WTC11 (cell line): ENCODE measurements at regions not wholly inside any gene's neighbourhood (a gene's known extent, or its start where the extent isn't known, plus 50 kb on each side); places are given as distances from the start of the nearest gene placed in this dataset.

Experiments
- ATAC-seq: fragments of 200-7000 bp; cut with Tn5 transposase; 2 replicates; pipeline ENCODE4 v1.10.0; 2021; ENCODE audit warnings: mild to moderate bottlenecking, moderate library complexity
- CTCF ChIA-PET: fragments of 300-600 bp; sonication (Branson Sonifier 250); formaldehyde crosslinking; loops from one replicate; lab custom pipeline; 2021; ENCODE audit warnings: antibody characterized with exemption; lab: Charles Lee
- POLR2A ChIA-PET: fragments of 350-600 bp; sonication (Branson Sonifier 250); formaldehyde crosslinking; loops from one replicate; lab custom pipeline; 2021; ENCODE audit warnings: antibody characterized with exemption; lab: Charles Lee
- DNase-seq: peaks from one replicate; pipeline ENCODE4 v3.0.0; 2021; ENCODE audit warnings: low spot score
- H3K27ac Mint-ChIP-seq: 2 replicates; pipeline ENCODE4 v1.8.0; 2021; ENCODE audit warnings: mixed read lengths
- H3K27me3 Mint-ChIP-seq: 2 replicates; pipeline ENCODE4 v1.8.0; 2021; ENCODE audit warnings: low read depth, mild to moderate bottlenecking, moderate library complexity, mixed read lengths
- H3K36me3 Mint-ChIP-seq: 2 replicates; pipeline ENCODE4 v1.8.0; 2021; ENCODE audit warnings: mixed read lengths
- H3K4me1 Mint-ChIP-seq: 2 replicates; pipeline ENCODE4 v1.8.0; 2022; ENCODE audit warnings: mixed read lengths
- H3K4me3 Mint-ChIP-seq: 2 replicates; pipeline ENCODE4 v1.8.0; 2021; ENCODE audit warnings: mild to moderate bottlenecking, moderate library complexity, mixed read lengths
- H3K9me3 Mint-ChIP-seq: 2 replicates; pipeline ENCODE4 v1.8.0; 2021; ENCODE audit warnings: mixed read lengths
- ELF4 ChIP-seq: sonication (generic); formaldehyde crosslinking; IDR thresholded peaks from 2 replicates; pipeline ENCODE4 v1.8.1; 2022; ENCODE audit warnings: low read depth, mild to moderate bottlenecking, moderate library complexity, missing genetic modification reagents
- GTF2I ChIP-seq: fragments of 250-450 bp; sonication (Bioruptor Pico); conservative IDR thresholded peaks from 2 replicates; pipeline ENCODE4 v1.4.0; 2021; ENCODE audit warnings: mild to moderate bottlenecking
- IRF2 ChIP-seq: sonication (generic); formaldehyde crosslinking; IDR thresholded peaks from 2 replicates; pipeline ENCODE4 v1.8.0; 2022; ENCODE audit warnings: low read depth, missing genetic modification reagents, borderline replicate concordance
- KAT7 ChIP-seq: sonication (generic); formaldehyde crosslinking; IDR thresholded peaks from 2 replicates; pipeline ENCODE4 v1.8.1; 2023; ENCODE audit warnings: missing genetic modification reagents, mild to moderate bottlenecking, borderline replicate concordance
- NFE2L1 ChIP-seq: sonication (generic); formaldehyde crosslinking; IDR thresholded peaks from 2 replicates; pipeline ENCODE4 v1.8.1; 2023; ENCODE audit warnings: missing genetic modification reagents
- NFYB ChIP-seq: sonication (generic); formaldehyde crosslinking; conservative IDR thresholded peaks from 2 replicates; pipeline ENCODE4 v1.8.0; 2022; ENCODE audit warnings: low read depth, missing genetic modification reagents
- NR2C2 ChIP-seq: sonication (generic); formaldehyde crosslinking; IDR thresholded peaks from 2 replicates; pipeline ENCODE4 v1.8.0; 2022; ENCODE audit warnings: mild to moderate bottlenecking, missing genetic modification reagents
- NR3C1 ChIP-seq: sonication (generic); formaldehyde crosslinking; conservative IDR thresholded peaks from 2 replicates; pipeline ENCODE4 v1.8.1; 2023; ENCODE audit warnings: low read depth, mild to moderate bottlenecking, missing genetic modification reagents
- OVOL2 ChIP-seq: fragments of 250-450 bp; sonication (Bioruptor Pico); IDR thresholded peaks from 2 replicates; pipeline ENCODE4 v1.9.0; 2021; ENCODE audit warnings: mild to moderate bottlenecking, borderline replicate concordance
- RELA ChIP-seq: sonication (generic); formaldehyde crosslinking; IDR thresholded peaks from 2 replicates; pipeline ENCODE4 v1.8.1; 2022; ENCODE audit warnings: missing genetic modification reagents, mild to moderate bottlenecking, borderline replicate concordance
- SP1 ChIP-seq: sonication (generic); formaldehyde crosslinking; conservative IDR thresholded peaks from 2 replicates; pipeline ENCODE4 v1.8.1; 2022; ENCODE audit warnings: missing genetic modification reagents
- TEAD4 ChIP-seq: sonication (generic); formaldehyde crosslinking; IDR thresholded peaks from 2 replicates; pipeline ENCODE4 v1.8.0; 2022; ENCODE audit warnings: mild to moderate bottlenecking, missing genetic modification reagents
- ZBTB21 ChIP-seq: sonication (generic); formaldehyde crosslinking; IDR thresholded peaks from 2 replicates; pipeline ENCODE4 v1.8.1; 2023; ENCODE audit warnings: mild to moderate bottlenecking, missing genetic modification reagents, borderline replicate concordance
- ZNF317 ChIP-seq: sonication (generic); formaldehyde crosslinking; IDR thresholded peaks from 2 replicates; pipeline ENCODE4 v1.8.1; 2023; ENCODE audit warnings: low read depth, mild to moderate bottlenecking, moderate library complexity, missing genetic modification reagents, borderline replicate concordance
- ZNF416 ChIP-seq: fragments of 250-450 bp; sonication (Bioruptor Pico); IDR thresholded peaks from 2 replicates; pipeline ENCODE4 v1.9.0; 2021; ENCODE audit warnings: mild to moderate bottlenecking, inconsistent platforms
- TF ChIP-seq, protein P1 (sequence below): sonication (generic); formaldehyde crosslinking; IDR thresholded peaks from 2 replicates; pipeline ENCODE4 v1.8.1; 2023; ENCODE audit warnings: mild to moderate bottlenecking, missing genetic modification reagents, borderline replicate concordance
- TF ChIP-seq, protein P2 (sequence below): sonication (generic); formaldehyde crosslinking; IDR thresholded peaks from 2 replicates; pipeline ENCODE4 v1.8.1; 2022; ENCODE audit warnings: mild to moderate bottlenecking, moderate library complexity, missing genetic modification reagents
- TF ChIP-seq, protein P3 (sequence below): sonication (generic); formaldehyde crosslinking; IDR thresholded peaks from 2 replicates; pipeline ENCODE4 v1.8.0; 2022; ENCODE audit warnings: mild to moderate bottlenecking, missing genetic modification reagents
- TF ChIP-seq, protein P4 (sequence below): sonication (generic); formaldehyde crosslinking; IDR thresholded peaks from 2 replicates; pipeline ENCODE4 v1.8.0; 2022; ENCODE audit warnings: mild to moderate bottlenecking, missing genetic modification reagents
- TF ChIP-seq, protein P5 (sequence below): sonication (generic); formaldehyde crosslinking; IDR thresholded peaks from 2 replicates; pipeline ENCODE4 v1.8.1; 2023; ENCODE audit warnings: mild to moderate bottlenecking, missing genetic modification reagents
- TF ChIP-seq, protein P6 (sequence below): sonication (generic); formaldehyde crosslinking; IDR thresholded peaks from 2 replicates; pipeline ENCODE4 v1.8.1; 2022; ENCODE audit warnings: low read depth, mild to moderate bottlenecking, moderate library complexity, missing genetic modification reagents, borderline replicate concordance

DNA sequence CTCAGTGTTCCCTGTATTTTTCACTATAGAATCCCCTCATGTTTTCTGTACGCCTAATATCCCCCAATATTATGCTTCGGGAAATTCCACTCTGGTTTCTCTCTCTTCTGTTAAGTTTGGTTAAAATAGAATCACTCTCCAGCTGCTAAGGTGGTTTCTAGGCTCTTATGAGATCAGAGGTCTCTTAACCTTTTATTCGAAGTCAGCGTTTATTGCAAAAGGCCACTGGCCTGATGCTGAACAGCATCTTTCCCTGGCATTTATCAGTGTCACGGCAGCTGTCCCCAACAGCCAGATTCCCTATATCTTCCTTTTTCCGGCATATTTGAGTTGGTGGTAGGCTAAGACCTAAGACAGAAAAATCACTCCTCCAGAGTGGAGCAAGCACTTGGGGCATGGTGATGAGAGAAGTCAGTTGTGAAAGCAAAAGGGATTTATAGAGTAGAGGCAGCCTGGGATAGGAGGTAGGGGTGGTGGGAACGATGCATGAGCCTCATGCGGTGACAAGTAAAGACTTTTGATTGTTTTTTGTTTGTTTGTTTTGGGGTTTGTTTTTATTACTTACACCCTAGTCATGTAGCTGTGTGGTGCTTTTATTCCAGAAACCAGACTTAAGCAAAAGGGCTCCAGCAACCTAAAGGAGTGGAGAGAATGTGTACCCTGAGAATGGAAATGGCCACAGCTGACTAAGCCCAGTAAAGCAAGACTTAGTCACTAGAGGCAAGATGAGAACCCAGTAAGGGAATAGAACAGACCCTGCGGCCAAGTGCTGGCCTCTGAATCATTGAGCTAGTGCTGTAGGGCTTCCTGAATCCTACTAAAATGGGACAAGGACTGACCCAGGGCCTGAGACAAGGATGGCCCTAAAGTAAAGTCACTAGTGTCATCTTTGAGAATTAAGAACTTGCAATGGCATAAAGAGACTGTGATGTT is 197.6 kb upstream of the PRNP start:
- no peaks in the 10 kb centered on the region for H3K36me3 Mint-ChIP-seq
- POLR2A ChIA-PET: interaction anchor here (0.6 kb wide), 1 partner anchor 9 kb away, joined by 4 read pairs; no protein-coding TSS in a partner anchor
- CTCF ChIA-PET: interaction anchor here (1.1 to 1.2 kb wide), 2 partner anchors 9 to 57 kb away, joined by 3 to 5 read pairs; no protein-coding TSS in a partner anchor
- TF ChIP-seq, protein P1, sequence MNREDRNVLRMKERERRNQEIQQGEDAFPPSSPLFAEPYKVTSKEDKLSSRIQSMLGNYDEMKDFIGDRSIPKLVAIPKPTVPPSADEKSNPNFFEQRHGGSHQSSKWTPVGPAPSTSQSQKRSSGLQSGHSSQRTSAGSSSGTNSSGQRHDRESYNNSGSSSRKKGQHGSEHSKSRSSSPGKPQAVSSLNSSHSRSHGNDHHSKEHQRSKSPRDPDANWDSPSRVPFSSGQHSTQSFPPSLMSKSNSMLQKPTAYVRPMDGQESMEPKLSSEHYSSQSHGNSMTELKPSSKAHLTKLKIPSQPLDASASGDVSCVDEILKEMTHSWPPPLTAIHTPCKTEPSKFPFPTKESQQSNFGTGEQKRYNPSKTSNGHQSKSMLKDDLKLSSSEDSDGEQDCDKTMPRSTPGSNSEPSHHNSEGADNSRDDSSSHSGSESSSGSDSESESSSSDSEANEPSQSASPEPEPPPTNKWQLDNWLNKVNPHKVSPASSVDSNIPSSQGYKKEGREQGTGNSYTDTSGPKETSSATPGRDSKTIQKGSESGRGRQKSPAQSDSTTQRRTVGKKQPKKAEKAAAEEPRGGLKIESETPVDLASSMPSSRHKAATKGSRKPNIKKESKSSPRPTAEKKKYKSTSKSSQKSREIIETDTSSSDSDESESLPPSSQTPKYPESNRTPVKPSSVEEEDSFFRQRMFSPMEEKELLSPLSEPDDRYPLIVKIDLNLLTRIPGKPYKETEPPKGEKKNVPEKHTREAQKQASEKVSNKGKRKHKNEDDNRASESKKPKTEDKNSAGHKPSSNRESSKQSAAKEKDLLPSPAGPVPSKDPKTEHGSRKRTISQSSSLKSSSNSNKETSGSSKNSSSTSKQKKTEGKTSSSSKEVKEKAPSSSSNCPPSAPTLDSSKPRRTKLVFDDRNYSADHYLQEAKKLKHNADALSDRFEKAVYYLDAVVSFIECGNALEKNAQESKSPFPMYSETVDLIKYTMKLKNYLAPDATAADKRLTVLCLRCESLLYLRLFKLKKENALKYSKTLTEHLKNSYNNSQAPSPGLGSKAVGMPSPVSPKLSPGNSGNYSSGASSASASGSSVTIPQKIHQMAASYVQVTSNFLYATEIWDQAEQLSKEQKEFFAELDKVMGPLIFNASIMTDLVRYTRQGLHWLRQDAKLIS (CRISPR knock-in tag): no peak
- TF ChIP-seq, protein P2, sequence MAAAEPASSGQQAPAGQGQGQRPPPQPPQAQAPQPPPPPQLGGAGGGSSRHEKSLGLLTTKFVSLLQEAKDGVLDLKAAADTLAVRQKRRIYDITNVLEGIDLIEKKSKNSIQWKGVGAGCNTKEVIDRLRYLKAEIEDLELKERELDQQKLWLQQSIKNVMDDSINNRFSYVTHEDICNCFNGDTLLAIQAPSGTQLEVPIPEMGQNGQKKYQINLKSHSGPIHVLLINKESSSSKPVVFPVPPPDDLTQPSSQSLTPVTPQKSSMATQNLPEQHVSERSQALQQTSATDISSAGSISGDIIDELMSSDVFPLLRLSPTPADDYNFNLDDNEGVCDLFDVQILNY (CRISPR knock-in tag): no peak
- TF ChIP-seq ZNF416 (CRISPR knock-in tag) (no peak), NR2C2 (CRISPR knock-in tag) (no peak), GTF2I (no peak), KAT7 (CRISPR knock-in tag) (no peak)
- TF ChIP-seq, protein P3, sequence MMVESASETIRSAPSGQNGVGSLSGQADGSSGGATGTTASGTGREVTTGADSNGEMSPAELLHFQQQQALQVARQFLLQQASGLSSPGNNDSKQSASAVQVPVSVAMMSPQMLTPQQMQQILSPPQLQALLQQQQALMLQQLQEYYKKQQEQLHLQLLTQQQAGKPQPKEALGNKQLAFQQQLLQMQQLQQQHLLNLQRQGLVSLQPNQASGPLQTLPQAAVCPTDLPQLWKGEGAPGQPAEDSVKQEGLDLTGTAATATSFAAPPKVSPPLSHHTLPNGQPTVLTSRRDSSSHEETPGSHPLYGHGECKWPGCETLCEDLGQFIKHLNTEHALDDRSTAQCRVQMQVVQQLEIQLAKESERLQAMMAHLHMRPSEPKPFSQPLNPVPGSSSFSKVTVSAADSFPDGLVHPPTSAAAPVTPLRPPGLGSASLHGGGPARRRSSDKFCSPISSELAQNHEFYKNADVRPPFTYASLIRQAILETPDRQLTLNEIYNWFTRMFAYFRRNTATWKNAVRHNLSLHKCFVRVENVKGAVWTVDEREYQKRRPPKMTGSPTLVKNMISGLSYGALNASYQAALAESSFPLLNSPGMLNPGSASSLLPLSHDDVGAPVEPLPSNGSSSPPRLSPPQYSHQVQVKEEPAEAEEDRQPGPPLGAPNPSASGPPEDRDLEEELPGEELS (CRISPR knock-in tag): no peak
- TF ChIP-seq, protein P4, sequence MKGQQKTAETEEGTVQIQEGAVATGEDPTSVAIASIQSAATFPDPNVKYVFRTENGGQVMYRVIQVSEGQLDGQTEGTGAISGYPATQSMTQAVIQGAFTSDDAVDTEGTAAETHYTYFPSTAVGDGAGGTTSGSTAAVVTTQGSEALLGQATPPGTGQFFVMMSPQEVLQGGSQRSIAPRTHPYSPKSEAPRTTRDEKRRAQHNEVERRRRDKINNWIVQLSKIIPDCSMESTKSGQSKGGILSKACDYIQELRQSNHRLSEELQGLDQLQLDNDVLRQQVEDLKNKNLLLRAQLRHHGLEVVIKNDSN (CRISPR knock-in tag): no peak
- TF ChIP-seq, all 79 proteins: peak for 0
- no peak for ATAC-seq
- H3K27ac Mint-ChIP-seq: no peak overlapping the region
- H3K4me1 Mint-ChIP-seq: peaks cover 28% of the 10 kb centered on the region
- H3K4me3 Mint-ChIP-seq: no peak overlapping the region
- H3K9me3 Mint-ChIP-seq: no peaks in the 10 kb centered on the region
- no peaks in the 10 kb centered on the region for H3K27me3 Mint-ChIP-seq
- no peak for DNase-seq

DNA sequence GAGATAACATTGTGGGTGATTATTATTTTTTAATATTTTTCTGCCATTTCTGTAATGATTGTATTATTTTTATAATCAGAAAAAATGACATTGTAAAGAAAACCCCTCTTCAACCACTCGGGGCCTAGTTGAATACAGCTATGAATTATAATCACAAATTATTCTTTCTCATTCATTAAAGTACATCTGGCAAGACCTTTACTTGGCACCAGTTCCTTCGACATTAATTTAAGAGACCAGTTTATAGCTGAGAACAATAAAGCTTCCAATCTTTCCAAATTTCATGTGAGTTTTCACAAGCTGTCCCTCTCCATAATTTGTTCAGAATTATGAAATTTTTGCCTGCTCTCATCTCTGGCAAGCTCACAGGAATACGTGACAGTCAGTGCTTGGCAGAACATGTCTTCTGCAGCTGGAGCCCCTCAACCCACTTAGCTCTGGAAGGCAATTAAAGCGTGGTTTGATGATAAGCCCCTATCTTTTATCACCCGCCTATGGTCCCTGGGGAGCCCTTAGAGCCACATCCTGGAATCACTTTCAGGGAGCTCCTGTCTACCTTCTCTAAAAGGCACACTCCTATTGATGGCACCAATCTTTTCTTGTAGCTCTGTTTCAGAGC is 201.8 kb upstream of the PRNP start:
- Mint-ChIP-seq H3K36me3 (no peaks in the 10 kb centered on the region), H3K9me3 (no peaks in the 10 kb centered on the region), H3K27ac (peak overlapping the region; percentile 1; the same call in 1 of the 2 replicates), H3K27me3 (no peaks in the 10 kb centered on the region), H3K4me3 (no peak overlapping the region), H3K4me1 (peaks cover 47% of the 10 kb centered on the region)
- no peak for DNase-seq
- CTCF ChIA-PET: interaction anchor here (0.6 kb wide), 1 partner anchor 108 kb away, joined by 3 read pairs; no protein-coding TSS in a partner anchor
- ATAC-seq: no peak
- POLR2A ChIA-PET: no interaction called here
- no peak for TF ChIP-seq TEAD4 (CRISPR knock-in tag)
- no peak for TF ChIP-seq RELA
- no peak for TF ChIP-seq ZBTB21 (CRISPR knock-in tag)
- TF ChIP-seq NFYB (CRISPR knock-in tag): no peak
- TF ChIP-seq IRF2 (CRISPR knock-in tag): no peak
- no peak for TF ChIP-seq ELF4 (CRISPR knock-in tag)
- TF ChIP-seq, protein P5, sequence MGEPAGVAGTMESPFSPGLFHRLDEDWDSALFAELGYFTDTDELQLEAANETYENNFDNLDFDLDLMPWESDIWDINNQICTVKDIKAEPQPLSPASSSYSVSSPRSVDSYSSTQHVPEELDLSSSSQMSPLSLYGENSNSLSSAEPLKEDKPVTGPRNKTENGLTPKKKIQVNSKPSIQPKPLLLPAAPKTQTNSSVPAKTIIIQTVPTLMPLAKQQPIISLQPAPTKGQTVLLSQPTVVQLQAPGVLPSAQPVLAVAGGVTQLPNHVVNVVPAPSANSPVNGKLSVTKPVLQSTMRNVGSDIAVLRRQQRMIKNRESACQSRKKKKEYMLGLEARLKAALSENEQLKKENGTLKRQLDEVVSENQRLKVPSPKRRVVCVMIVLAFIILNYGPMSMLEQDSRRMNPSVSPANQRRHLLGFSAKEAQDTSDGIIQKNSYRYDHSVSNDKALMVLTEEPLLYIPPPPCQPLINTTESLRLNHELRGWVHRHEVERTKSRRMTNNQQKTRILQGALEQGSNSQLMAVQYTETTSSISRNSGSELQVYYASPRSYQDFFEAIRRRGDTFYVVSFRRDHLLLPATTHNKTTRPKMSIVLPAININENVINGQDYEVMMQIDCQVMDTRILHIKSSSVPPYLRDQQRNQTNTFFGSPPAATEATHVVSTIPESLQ (CRISPR knock-in tag): no peak
- TF ChIP-seq NFE2L1: no peak
- TF ChIP-seq OVOL2 (CRISPR knock-in tag): no peak
- TF ChIP-seq SP1 (CRISPR knock-in tag): no peak
- TF ChIP-seq NR3C1 (CRISPR knock-in tag): no peak
- TF ChIP-seq, protein P6, sequence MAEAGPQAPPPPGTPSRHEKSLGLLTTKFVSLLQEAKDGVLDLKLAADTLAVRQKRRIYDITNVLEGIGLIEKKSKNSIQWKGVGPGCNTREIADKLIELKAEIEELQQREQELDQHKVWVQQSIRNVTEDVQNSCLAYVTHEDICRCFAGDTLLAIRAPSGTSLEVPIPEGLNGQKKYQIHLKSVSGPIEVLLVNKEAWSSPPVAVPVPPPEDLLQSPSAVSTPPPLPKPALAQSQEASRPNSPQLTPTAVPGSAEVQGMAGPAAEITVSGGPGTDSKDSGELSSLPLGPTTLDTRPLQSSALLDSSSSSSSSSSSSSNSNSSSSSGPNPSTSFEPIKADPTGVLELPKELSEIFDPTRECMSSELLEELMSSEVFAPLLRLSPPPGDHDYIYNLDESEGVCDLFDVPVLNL (CRISPR knock-in tag): no peak
- TF ChIP-seq ZNF317 (CRISPR knock-in tag): no peak
